ENCODE measurements at regions not wholly inside any gene's neighbourhood (a gene's known extent, or its start where the extent isn't known, plus 50 kb on each side); places are given as distances from the start of the nearest gene placed in this dataset.
A peak's percentile ranks its signal among the peaks of the same experiment; 100 is the strongest.

- DNase-seq = peak; percentile 4
These were observed 156.8 kb upstream of the LYZL1 start for GRCh38 chr10:29131952-29132547.

GRCh38 chr10:29132551-29133111 is 156.2 kb upstream of the LYZL1 start:
- no peak for DNase-seq

- no peak for DNase-seq
These were observed 153.5 kb upstream of the LYZL1 start for GRCh38 chr10:29135337-29135736.

- no peak for DNase-seq
These were observed 152.5 kb upstream of the LYZL1 start for GRCh38 chr10:29136411-29136810.

- no peak for DNase-seq
These were observed 148.7 kb upstream of the LYZL1 start for GRCh38 chr10:29140151-29140550.

- no peak for DNase-seq
These were observed 147.9 kb upstream of the LYZL1 start for GRCh38 chr10:29140991-29141390.

- DNase-seq = no peak
These were observed 147.1 kb upstream of the LYZL1 start for GRCh38 chr10:29141761-29142160.

GRCh38 chr10:29142516-29143314 is 146.2 kb upstream of the LYZL1 start:
- DNase-seq = no peak

- DNase-seq = no peak
These were observed 144.7 kb upstream of the LYZL1 start for GRCh38 chr10:29144126-29144525.

GRCh38 chr10:29146311-29147100 is 142.4 kb upstream of the LYZL1 start:
- no peak for DNase-seq

GRCh38 chr10:29150010-29150409 is 138.9 kb upstream of the LYZL1 start:
- DNase-seq = no peak

GRCh38 chr10:29151005-29151404 is 137.9 kb upstream of the LYZL1 start:
- no peak for DNase-seq

GRCh38 chr10:29157321-29157720 is 131.5 kb upstream of the LYZL1 start:
- no peak for DNase-seq

GRCh38 chr10:29158066-29158465 is 130.8 kb upstream of the LYZL1 start:
- no peak for DNase-seq

- no peak for DNase-seq
These were observed 128.7 kb upstream of the LYZL1 start for GRCh38 chr10:29160150-29160617.

- DNase-seq = no peak
These were observed 125.1 kb upstream of the LYZL1 start for GRCh38 chr10:29163746-29164145.

GRCh38 chr10:29166713-29167112 is 122.2 kb upstream of the LYZL1 start:
- DNase-seq = no peak

- DNase-seq = no peak
These were observed 119.8 kb upstream of the LYZL1 start for GRCh38 chr10:29169021-29169420.

GRCh38 chr10:29171717-29172116 is 117.2 kb upstream of the LYZL1 start:
- DNase-seq = no peak

- DNase-seq = no peak
These were observed 114.5 kb upstream of the LYZL1 start for GRCh38 chr10:29174389-29174788.

GRCh38 chr10:29176845-29177832 is 111.7 kb upstream of the LYZL1 start:
- DNase-seq = no peak

- no peak for DNase-seq
These were observed 106.9 kb upstream of the LYZL1 start for GRCh38 chr10:29181936-29182335.
